Dedifferentiated amniotic fluid mesenchymal stem cell (primary cell): ENCODE measurements at regions not wholly inside any gene's neighbourhood (a gene's known extent, or its start where the extent isn't known, plus 50 kb on each side); places are given as distances from the start of the nearest gene placed in this dataset.

Experiments
- DNase-seq: peaks from one replicate; pipeline ENCODE4 v3.0.0-alpha.2; 2016; ENCODE audit errors: extremely low spot score

DNA sequence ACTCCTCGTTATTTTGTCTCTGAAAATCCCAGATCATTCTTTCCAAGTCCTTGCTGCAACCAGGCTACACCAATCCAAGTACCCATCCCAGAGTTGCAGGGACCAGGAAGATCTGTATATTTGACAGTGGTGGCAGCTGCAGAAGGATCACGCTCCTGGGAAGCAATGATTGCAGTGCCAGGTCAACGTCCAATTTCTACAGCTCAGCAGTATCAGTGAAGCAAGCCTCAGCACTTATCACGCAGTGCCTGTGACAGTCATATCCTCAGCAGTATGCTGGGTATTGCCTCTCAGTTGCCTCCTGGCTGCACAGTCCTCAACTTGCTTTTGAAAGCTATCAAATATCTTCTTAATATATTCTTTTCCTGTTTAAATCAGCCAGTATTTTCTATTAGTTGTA, 66.7 kb downstream of the BARHL2 start:
- no peak for DNase-seq

DNA sequence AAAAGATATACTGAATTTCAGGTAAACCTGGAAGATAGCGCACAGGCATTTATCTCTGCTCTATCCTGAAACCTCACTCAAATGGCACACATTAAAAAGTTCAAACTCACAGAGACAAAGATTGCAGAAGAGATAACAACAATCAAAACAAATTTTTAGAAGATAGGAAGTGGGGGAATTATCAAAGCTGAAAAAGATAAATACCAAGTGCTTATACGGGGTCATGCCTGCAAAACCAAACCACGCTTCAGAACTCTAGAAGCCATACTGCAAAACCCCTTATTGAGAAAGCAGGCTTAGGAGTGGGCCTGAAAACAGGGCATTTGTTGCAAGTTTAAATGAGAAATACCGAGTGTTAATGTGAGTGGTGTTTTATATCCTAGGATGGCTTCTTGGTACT, 76.8 kb downstream of the BARHL2 start:
- no peak for DNase-seq

DNA sequence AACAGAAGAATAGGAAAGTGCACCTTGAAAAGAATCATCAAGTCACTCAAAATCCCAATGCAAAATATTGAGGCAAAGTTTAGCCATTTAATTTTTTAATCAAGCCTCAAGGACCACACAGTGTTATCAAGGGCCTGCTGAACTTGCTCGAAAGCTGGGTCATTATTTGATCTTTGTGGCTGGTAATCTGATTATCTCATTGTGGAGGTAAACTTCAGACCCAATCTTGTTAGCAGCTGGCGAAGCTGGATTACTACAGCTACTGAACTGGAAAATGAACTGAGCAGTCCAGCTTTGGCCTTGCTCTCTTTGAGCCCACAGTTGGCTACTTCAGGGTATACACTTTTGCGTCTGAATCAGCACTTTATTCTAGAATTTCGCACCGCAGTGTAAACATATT, 94.4 kb downstream of the BARHL2 start:
- no peak for DNase-seq

DNA sequence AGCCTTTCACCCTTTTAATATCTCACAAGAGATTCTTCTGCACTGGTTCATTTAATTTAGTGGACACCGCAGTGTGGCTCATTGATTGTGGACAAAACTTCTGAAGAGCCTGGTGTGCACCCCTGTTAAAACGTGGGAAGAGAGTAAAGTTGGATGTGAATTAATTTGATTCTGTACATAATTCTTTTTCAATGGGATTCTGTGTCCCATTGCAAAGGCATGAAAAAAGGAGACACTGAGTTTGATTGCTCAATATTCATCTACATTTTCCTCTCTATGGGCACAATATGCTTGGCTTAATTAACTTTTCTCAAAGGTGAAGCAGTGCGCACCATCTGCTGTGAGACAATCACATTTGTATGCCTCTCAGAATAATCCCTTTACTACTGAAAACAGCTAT, 95.1 kb downstream of the BARHL2 start:
- no peak for DNase-seq

DNA sequence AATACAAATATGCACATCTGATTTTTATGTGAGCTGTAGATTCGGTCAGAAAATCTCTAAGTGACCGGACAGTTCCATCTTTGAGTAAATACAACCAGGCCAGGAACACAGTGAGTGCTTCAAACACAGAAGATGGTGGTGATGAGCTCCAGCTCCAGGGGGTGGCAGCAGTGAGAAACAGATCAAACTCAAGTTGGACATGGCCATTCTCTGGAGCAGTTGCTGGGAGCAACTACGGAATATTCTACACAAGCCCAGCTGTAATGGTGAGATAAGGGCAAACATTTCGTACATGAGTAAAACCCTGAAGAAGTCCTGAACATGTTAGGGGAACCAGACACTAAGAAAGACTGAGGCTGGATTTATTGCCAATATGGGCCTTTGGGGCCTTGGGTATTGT, 100.7 kb downstream of the BARHL2 start:
- DNase-seq: no peak

DNA sequence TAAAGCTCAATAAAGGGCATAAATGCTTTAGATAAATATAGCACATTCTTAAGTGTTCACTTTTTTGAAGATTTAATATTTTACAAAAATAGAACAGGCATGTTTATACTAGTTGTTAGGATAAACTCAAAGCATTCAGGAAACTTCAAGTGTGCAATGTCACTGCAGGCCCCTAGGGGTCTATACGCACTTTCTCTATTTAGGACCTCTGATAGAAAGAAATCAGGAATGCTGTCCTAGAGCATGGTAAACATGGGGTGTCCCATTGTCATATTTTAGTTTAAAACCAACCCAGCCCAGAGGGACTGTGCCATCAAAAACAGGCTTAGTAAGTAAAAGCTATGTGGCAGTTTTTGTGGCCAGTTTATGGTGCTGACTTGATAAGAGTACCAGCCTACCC, 102.2 kb downstream of the BARHL2 start:
- no peak for DNase-seq

DNA sequence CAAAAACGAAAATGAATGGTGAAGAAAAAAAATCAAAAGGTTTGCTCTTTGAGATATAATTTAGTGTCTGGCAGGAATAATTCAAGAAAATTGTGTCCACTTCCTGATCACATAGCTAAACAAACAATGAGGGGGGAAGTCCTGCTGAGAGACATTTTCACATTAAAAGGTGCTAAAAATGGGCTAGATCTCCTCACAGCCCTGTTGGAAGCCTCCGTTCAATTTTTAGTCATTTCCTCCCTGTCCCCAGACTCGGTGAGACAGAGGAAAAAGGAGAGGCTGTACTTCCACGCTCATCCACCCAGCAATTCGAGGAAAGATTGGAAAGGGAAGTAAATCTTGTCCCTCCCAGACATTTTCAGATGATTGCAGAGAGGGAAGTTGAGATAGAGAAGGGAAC, 103.7 kb downstream of the BARHL2 start:
- no peak for DNase-seq

DNA sequence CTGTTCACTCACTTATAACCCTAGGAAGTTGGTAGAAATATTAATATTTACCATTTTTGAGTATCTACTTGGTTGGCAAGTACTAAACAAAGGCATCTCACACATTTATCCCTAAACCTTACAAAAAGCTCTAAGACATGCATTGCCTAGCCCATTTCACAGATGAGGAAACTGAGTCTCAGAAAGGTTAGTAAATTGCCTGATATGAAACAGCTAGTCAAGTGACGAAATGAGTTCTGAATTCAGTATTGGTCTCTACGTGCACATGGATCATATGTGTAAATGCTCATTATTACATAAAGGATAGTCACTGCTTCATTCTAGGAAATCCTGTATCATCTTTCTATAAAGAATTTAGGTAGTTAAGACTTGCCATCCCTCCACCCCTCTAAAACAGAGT, 105.1 kb downstream of the BARHL2 start:
- no peak for DNase-seq

DNA sequence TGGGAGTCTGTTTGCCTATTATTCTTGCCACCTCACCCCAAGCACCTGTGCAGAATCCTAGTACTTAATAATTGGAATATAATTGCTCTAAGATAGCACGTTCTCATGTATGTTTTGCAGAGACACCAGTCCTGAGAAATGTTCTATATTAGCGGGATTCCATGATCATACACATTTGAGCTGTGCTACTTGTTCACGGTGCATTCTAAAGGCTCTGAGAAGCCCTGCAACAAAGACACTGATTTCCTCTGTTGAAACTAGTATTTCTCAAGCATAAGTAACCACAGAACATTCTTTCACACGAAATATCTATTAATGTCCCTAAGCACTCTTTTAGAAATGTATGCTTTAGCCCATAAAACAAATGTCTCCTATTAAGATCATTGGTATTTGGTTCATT, 109.4 kb downstream of the BARHL2 start:
- no peak for DNase-seq

DNA sequence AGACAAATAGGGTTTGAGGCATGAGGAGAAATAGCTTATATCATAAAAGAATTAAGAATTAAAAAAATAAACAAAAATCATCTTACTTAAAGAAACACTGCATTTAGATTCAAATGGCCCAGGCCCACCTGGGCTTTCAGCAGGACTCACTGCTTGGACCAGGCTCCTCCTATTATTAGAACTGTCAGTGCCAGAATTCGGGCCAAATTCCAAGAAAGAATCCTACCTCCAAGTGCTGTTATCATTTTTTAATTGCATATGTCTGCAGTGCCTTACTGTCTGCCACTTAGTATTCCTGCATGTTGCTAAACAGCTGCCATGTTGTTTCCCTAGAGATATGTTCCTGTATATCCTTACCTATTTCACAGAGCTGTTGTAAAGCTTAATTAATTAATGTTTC, 112.0 kb downstream of the BARHL2 start:
- DNase-seq: no peak

DNA sequence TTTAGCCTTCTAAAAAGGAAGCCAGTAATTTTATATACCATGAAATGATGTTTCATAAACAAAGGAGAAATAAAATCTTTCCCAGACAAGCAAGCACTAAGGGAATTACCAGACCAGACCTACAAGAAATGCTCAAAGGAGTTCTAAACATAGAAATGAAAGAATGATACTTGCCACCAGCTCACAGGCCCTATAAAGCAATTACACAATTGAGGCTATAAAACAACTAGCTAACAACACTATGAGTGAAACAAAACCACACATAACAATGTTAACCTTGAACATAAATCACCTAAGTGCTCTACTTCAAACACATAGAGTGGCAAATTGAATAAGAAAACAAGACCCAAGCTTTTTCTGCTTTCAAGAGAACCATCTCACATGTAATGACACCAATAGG, 123.8 kb downstream of the BARHL2 start:
- DNase-seq: no peak

DNA sequence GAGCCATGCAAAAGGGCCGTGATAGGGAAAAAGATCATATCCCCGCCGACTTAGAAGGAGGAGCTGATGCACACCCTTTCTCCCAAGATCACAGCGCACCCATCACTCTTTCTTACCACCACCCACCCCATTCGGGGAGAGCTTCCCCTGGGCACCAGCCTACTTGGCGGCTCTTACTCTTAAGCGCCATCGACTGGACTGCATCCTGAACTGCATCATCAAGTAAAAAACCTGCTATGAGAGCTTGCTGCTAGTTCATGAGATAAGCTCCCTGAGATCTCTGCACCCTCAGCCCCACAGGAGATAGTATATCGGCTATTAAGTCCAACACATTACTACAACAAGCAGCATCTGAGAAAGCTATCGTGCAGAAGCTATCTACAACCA, 125.1 kb downstream of the BARHL2 start:
- DNase-seq: no peak

DNA sequence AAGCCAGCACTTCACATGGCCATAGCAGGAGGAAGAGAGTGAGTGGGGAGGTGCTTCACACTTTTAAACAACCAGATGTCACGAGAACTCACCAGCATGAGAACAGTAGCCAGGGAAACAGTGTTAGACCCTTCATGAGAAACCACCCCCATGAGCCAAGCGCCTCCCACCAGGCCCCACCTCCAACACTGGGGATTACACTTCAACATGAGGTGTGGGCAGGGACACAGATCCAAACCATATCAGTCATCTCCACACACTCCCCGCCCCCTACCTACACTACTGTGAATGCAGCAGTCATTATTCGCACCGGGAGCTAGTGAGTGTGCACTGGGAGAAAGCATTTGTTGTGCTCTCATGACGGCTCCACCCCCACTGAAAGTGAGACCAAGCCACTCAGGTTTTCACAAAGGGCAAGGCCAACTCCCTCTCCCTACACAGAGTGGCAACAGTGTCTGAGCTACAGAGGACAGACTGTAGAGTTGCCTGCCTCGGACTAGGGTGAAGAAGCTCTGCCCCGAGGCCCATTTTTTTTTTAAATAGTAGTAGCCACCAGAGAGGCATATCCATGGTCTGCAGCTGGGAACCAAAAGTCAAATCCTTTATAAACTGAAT, 125.6 kb downstream of the BARHL2 start:
- no peak for DNase-seq

DNA sequence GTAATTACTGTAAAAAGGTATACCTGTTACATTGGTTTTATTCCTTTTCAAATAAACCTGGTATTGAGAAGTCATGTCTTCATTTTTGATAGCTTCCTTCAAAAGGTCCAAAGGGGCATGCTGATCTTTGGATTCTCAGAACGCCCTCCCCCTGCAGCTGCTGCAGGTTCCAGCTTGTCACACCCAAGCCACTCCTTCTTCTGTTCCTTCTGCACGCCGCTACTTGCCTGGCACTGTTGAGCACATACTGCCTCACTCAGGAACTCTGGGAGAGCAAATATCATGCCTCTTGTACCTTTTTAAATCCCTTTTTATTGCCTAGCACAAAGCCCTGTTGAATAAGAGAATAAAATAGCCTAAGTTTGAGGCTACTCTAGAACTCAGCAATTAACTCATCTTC, 136.9 kb downstream of the BARHL2 start:
- DNase-seq: no peak

DNA sequence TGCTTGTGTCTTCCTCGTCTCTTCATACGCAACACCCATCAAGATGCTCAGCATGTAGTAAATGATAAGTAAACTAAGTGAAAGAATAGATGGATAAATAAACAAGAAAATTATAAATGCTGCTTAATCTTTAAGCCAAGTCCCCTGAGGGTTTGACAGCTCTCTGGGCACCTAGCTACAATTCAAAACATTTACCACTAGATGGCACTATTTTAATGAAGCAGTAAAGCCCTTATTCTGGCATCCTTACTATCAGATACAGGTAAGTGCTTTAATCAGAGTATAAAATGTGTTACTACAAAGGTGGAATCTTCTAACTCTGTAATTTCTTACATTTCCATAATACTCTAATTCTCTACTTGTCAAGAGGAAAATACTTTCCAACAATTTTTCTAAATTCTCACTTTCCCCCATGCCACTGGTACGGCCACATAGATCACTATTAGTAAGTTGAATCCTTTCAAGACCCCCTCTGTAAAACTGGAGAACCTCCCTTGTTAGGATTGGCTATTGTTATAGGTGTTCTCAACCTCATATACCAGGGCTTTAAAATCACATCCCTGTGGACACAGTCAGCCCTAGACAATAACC, 137.8 kb downstream of the BARHL2 start:
- peak; percentile 53 for DNase-seq

DNA sequence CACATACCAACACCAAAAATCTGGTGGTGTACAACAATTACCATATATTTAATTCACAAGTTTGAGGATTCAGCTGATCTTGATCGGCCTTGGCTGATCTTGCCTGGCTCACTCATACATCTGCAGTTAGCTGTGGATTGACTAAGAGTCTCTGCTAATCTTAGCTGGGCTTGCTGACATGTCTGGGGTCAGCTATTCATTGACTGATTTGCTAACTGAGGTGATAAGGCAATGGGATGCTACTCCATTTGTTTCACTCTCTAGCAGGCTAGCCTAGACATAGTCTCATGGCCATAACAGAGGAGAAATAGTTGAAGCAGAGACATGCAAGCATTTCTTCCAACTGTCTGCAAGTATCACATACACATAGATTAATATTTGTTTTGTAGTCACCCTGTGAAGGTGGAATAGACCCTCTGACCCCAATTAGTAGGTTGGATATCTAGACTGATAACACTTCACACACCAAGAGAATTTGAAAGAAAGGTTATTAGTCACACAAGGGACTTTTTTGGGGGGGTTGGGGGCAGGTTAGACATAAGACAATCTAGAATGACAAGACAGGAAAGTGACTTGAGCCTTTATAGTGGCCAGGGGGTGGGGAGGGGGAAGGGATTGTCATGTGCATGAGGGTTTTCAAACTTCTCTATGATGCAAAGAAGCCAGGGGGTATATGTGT, 142.3 kb downstream of the BARHL2 start:
- DNase-seq: no peak

DNA sequence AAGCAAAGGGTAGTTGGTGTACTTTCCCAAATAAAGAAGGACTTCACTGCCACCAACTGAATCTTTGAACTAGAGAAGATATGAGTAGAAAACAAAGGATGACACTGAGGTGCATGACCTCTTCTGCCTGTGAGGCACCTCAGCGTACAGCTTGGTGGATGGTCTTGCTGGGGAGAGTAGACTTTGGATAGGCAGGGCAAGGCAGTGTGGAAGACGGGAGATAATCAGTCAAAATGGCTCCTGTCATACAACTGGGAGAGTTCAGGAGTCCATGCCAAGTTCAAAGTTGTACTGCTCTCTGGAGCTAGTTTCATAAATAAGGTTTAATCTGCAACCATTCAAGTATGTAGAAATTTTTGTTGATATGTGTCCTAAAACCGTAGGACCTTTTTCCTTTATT, 143.4 kb downstream of the BARHL2 start:
- DNase-seq: no peak

DNA sequence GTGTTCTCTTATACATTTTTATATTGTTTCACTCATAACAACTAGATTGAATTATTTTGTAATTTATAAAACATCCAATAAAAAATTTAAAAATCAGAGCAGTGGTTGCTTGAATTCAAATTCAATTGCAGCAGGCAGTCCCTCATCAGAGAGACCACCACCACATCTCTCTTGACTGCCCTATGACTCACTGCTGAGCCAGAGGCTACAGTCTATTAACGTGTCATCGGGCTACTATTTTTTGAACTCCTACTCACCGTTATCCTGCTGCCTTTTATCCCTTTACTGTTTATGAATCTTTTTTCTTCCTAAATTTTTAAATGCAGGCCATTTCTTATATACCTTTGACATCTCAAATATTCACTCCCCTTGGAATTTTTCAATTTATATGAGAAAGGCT, 144.7 kb downstream of the BARHL2 start:
- no peak for DNase-seq

DNA sequence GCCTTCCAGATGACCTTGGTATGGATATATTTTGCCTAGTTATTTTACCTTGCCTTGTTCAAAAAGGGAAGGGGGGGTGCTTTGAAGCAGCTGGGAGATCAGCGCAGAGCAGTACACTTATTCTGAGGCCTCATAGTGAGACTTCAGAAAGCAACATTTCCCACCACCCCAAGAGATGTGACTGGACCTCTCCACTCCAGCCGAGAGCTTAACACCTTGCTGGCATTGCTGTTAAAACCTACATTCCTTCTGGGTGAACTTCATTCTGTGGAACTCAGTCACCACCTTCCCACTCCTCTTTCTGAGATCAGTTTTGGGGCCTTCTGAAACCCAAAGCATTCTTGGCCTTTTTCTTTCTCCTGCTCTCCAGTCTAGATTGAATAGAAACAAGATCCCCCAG, 148.7 kb downstream of the BARHL2 start:
- DNase-seq: no peak

DNA sequence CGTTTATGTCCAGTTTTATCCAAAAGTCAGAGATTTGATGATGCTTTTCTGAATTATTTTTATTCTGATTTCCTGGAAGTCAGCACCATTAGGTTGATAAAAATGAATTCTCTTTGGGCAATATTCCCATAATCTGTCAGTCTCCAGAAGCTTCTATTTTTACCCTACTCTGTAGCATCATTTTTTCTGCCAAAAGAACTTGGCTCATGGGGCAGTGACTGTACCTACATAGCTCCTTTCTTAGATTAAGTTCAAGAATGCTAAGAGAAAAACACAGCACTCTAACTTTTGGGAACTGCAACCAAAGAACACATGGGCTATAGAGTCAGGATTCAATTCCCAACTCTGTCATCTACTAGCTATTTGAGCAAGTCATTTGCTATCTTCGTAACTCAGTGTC, 152.9 kb downstream of the BARHL2 start:
- DNase-seq: no peak

DNA sequence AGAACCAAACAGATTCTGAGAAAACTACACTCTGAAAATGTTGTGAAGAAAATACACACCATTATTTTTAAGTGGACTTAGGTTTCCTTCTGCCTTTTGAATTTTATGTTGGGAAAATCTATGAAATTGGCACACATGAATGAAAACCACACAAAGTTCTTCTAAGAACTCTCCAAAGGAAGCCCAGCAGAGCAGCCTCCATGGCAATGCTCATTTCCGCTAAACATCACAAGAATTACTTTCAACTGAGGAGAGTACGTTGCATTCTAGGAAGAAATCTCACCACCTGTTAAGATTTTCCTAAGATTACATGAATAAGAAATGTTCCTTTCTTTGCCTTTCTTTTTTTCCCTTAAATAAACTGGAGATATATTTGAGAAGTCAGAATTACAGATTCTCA, 154.2 kb downstream of the BARHL2 start:
- no peak for DNase-seq

DNA sequence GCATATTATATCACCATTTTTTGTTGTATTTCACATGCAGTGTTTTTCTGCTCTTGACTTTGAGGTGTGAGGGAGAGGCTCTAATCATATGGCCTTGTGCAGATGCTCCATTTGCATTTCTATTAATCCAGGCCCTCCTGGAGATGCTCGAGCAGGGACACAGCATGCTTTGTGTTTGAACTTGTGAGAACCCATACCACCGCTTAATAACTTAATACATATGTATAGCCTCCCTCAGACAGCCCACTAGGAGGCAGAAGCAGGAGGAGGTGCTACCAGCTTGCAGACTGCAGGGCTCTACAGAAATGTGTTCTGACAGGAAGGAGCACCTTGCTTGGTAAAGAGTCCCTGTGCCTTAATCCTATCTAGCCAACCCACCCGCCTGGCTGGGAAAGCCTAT, 155.2 kb downstream of the BARHL2 start:
- DNase-seq: no peak

DNA sequence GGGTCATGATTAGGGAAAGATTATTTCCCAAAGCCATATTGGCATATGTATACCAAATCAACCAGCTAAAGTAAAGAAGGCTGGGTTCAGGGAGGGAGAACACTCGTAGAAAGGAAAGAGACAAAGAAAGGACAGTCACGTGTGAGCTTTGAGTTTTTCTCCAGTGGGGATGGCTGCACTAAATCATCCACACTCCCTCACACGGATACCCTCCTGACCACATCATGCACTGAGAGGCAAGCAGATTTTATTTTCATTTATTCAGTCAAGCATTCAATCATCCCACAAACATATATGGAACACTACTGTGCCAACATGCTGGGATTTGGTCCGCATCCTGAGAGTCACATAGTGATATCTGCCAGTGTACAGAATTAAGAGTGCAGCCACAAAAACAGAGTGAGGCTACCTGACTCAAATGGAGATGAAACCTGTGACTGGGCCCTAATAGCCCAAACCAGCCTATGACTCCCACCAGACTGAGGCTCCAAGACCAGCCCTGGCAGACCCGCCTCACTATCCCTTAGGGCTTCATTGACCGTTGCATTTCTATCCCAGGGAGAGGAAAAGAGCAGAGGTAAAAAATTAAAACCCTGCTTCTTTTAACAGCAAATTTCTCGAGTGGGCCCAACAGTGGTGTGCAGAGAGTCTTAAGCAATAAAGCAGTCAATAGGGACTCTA, 155.9 kb downstream of the BARHL2 start:
- no peak for DNase-seq
